ENCODE measurements at regions not wholly inside any gene's neighbourhood (a gene's known extent, or its start where the extent isn't known, plus 50 kb on each side); places are given as distances from the start of the nearest gene placed in this dataset.
"Not testable (repeated sequence)": the region's sequence is repeated elsewhere in the genome, so short reads cannot be mapped to it uniquely, and the experiment has no call there.

GRCh38 chr7:118918556-118918955 lies 694.1 kb downstream of the ANKRD7 start:
- no peak for TF ChIP-seq CTCF (IDR thresholded peaks at IDR 0.05; ENCODE audit: insufficient read depth, low read length)
- peak; percentile 14 for DNase-seq (ENCODE audit: low read depth)
- H3K4me3 ChIP-seq (ENCODE audit: low read depth, low read length) = no peak overlapping the region

- no peak overlapping the region for H3K4me3 ChIP-seq (ENCODE audit: low read depth, low read length)
- TF ChIP-seq CTCF (IDR thresholded peaks at IDR 0.05; ENCODE audit: insufficient read depth, low read length) = no peak
- no peak for DNase-seq (ENCODE audit: low read depth)
These were observed 714.3 kb downstream of the ANKRD7 start for GRCh38 chr7:118938845-118939244.

GRCh38 chr7:118944271-118944670 lies 719.8 kb downstream of the ANKRD7 start:
- no peak for DNase-seq (ENCODE audit: low read depth)
- no peak overlapping the region for H3K4me3 ChIP-seq (ENCODE audit: low read depth, low read length)
- no peak for TF ChIP-seq CTCF (IDR thresholded peaks at IDR 0.05; ENCODE audit: insufficient read depth, low read length)

- no peak for DNase-seq (ENCODE audit: low read depth)
- H3K4me3 ChIP-seq (ENCODE audit: low read depth, low read length) = no peak overlapping the region
- TF ChIP-seq CTCF (IDR thresholded peaks at IDR 0.05; ENCODE audit: insufficient read depth, low read length) = no peak
These were observed 721.6 kb downstream of the ANKRD7 start for GRCh38 chr7:118945911-118946682.

GRCh38 chr7:118948508-118948907 lies 724.0 kb downstream of the ANKRD7 start:
- no peak overlapping the region for H3K4me3 ChIP-seq (ENCODE audit: low read depth, low read length)
- TF ChIP-seq CTCF (IDR thresholded peaks at IDR 0.05; ENCODE audit: insufficient read depth, low read length) = no peak
- DNase-seq (ENCODE audit: low read depth) = no peak

GRCh38 chr7:118949031-118949430 lies 724.5 kb downstream of the ANKRD7 start:
- no peak overlapping the region for H3K4me3 ChIP-seq (ENCODE audit: low read depth, low read length)
- no peak for TF ChIP-seq CTCF (IDR thresholded peaks at IDR 0.05; ENCODE audit: insufficient read depth, low read length)

GRCh38 chr7:118956285-118956684 lies 731.8 kb downstream of the ANKRD7 start:
- not testable (repeated sequence) for H3K4me3 ChIP-seq (ENCODE audit: low read depth, low read length); DNase-seq (ENCODE audit: low read depth)

More at GRCh38 chr7:118949031-118949430, 724.5 kb downstream of the ANKRD7 start:
- DNase-seq (ENCODE audit: low read depth) = no peak

Measured in fibroblast of the aortic adventitia (primary cell).